ENCODE measurements at regions not wholly inside any gene's neighbourhood (a gene's known extent, or its start where the extent isn't known, plus 50 kb on each side); places are given as distances from the start of the nearest gene placed in this dataset.

- TF ChIP-seq POLR2AphosphoS5 (IDR thresholded peaks at IDR 0.05) (no peak), CTCF (IDR thresholded peaks at IDR 0.05) (no peak)
Observed at GRCh38 chr13:87851410-87851809, 180.2 kb downstream of the SLITRK5 start.

Data from prostate gland (tissue), 2 donors.